GM10266 (cell line): ENCODE measurements at regions not wholly inside any gene's neighbourhood (a gene's known extent, or its start where the extent isn't known, plus 50 kb on each side); places are given as distances from the start of the nearest gene placed in this dataset.

Experiments used
- DNase-seq: peaks from one replicate; pipeline ENCODE4 v3.0.0; 2012; ENCODE audit errors: extremely low spot score
- CTCF ChIP-seq: IDR thresholded peaks from 2 replicates; pipeline ENCODE4 v1.5.1; 2012; ENCODE audit warnings: mild to moderate bottlenecking, low read depth; ENCODE audit not compliant: control insufficient read depth, insufficient read depth; ENCODE audit errors: missing control alignments

DNA sequence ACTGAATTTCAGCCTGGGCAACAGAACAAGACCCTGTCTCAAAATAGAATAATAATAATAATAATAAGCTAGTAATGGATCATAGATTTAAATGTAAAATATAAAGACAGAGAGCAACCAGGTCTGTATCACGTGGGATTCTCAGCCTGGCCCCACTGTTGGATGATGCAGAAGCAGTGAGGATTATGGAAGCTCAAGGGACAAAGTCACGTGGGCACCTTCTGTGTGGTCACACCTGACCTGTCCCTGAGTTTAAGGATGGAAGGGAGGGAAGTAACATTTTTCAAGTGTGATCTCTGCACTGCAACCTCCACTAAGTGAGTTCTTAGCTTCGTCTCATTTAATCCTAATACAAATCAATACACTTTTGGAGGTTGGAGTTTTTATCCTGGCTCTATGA lies 212.5 kb upstream of the IER5L start:
- no peak for TF ChIP-seq CTCF
- DNase-seq: no peak

GRCh38 chr9:129387822-129388221 lies 209.8 kb upstream of the IER5L start:
- no peak for TF ChIP-seq CTCF
- DNase-seq: no peak

DNA sequence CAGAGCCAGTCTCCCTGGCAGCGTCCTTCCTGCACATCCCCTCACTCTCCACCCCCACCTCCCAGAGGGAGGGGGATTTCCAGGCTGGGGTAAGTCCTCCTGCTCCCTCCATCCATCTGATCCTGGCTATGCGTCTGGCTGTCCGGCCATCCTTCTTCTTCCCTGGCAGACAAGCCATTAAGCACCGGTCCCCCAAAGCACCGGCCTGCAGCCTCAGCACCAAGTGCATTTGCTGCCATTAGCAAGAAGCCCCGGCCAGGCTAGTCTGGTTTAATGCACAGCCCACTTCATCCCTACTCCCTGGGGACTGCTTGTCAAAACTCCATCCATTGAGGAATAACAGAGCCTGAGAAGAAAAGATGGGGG lies 208.7 kb upstream of the IER5L start:
- DNase-seq: no peak
- TF ChIP-seq CTCF: no peak

- no peak for DNase-seq
Observed at GRCh38 chr9:129385211-129385934, 207.3 kb upstream of the IER5L start.

GRCh38 chr9:129384491-129385210 lies 206.6 kb upstream of the IER5L start:
- DNase-seq: no peak
- no peak for TF ChIP-seq CTCF

More at GRCh38 chr9:129385211-129385934, 207.3 kb upstream of the IER5L start:
- TF ChIP-seq CTCF: no peak

DNA sequence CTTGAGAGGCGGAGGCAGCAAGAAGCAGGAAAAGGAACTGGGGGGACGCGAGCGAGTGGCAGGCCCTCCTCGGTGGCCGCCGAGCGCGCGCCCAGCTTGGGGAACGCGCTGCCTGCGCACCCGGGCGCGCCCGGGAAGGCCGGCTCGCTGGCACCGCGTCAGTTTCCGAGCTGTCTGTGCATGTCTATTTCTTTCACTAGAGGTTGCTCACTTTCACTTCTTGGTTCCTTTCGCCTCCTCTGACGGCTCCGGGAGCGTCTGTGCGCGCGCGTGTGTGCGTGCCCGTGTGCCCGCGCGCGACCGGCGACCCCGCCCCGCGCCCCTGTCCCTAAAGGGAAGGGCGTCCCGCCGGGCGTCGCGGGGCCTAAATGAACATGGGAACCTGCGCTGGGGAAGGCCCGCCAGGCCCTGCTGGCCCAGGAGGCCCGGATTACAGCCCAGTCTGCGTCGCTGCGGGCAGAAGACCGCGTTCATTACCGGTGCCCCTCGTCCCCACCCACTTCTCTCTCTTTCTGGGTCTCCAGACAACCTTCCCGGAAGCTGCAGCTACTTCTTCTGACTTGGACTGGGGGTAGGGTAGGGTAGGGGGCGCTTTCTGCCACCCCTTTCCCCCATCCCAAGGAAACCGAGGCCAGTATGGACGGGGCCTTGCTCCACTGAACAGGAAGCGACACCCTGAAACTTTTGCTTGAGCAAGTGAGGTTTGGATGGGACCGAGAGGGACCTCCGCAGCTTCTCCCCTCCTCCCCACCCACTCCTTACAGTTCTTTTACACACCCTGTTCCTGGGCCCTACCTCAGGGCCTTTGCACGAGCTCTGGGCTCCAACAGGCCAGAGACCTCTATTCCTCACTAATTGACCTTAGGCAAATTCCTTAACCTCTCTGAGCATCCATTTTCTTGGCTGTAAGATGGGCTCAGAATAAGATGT lies 205.8 kb upstream of the IER5L start:
- DNase-seq: peak; percentile 88
- TF ChIP-seq CTCF: peak; percentile 32
